ENCODE measurements at regions not wholly inside any gene's neighbourhood (a gene's known extent, or its start where the extent isn't known, plus 50 kb on each side); places are given as distances from the start of the nearest gene placed in this dataset.

GRCh38 chr6:81694855-81695254, 57.6 kb downstream of the TENT5A start:
- no peak for TF ChIP-seq CTCF (IDR thresholded peaks at IDR 0.05; ENCODE audit: low read depth, low read length)
- H3K4me3 ChIP-seq (replicated peaks in 1 of 2; ENCODE audit: low read depth in 2 of 2, low read length in 2 of 2): no peak overlapping the region
- no peak for DNase-seq (ENCODE audit: low read depth in 2 of 2)

DNA sequence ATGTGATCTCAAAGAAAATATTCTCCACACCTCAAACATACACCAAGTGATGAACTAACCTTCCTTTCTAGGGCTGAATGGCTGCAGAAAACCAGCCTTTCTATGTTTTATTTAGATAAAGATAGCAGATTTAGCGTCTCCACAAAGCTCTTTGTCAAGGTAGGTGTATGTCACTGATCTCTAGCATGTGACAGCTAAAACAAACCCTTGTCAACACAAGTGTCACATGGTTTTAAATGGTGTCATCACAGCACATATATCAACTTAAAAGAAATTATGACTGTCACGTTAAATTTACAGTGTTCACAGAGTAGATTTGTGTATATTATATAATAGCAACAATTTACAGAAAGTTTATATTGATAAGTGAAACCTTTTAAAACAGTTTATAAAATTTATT, 58.3 kb downstream of the TENT5A start:
- H3K4me3 ChIP-seq (replicated peaks in 1 of 2; ENCODE audit: low read depth in 2 of 2, low read length in 2 of 2): no peak overlapping the region
- DNase-seq (ENCODE audit: low read depth in 2 of 2): no peak
- no peak for TF ChIP-seq CTCF (IDR thresholded peaks at IDR 0.05; ENCODE audit: low read depth, low read length)

DNA sequence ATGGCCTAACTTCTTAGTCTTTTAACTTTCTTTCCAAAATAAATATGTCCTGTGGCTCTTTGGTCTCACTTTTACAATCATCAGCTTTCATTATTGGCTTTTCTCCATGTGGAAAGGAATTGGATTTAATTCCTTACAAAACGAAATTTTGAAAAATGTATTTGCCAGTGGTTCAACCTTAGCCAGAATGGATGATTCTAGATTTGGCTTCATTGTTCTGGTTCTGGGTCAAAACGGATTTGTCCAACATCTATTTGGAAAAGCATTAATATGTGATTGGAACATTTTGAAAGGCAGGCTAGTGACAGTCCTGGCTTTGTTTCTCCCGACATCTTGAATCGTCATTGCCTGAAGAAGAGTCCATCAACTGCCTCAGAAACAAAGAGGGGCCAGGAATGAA, 59.2 kb downstream of the TENT5A start:
- no peak for DNase-seq (ENCODE audit: low read depth in 2 of 2)
- H3K4me3 ChIP-seq (replicated peaks in 1 of 2; ENCODE audit: low read depth in 2 of 2, low read length in 2 of 2): no peak overlapping the region
- TF ChIP-seq CTCF (IDR thresholded peaks at IDR 0.05; ENCODE audit: low read depth, low read length): no peak

GRCh38 chr6:81690073-81690472, 62.4 kb downstream of the TENT5A start:
- no peak for DNase-seq (ENCODE audit: low read depth in 2 of 2)
- TF ChIP-seq CTCF (IDR thresholded peaks at IDR 0.05; ENCODE audit: low read depth, low read length): no peak

DNA sequence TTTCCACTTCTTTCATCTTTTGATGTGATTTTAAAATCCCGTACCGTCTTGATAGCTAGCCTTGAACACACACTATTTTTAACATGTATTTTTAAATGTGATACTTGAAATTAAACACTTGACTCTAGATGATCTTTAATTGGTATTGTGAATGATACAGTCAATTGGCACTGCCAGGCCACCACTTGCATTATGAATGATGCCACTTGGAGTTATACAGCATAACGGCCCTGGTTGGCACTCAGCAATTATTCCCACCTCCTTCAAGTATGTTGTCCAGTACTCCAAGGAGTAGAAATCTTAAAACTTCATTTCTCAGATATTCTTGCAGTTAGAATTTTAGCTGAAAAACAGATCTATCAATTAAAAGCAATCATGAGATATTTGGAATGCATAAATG, 62.9 kb downstream of the TENT5A start:
- DNase-seq (ENCODE audit: low read depth in 2 of 2): no peak
- TF ChIP-seq CTCF (IDR thresholded peaks at IDR 0.05; ENCODE audit: low read depth, low read length): no peak
- H3K4me3 ChIP-seq (replicated peaks in 1 of 2; ENCODE audit: low read depth in 2 of 2, low read length in 2 of 2): no peak overlapping the region

More at GRCh38 chr6:81690073-81690472, 62.4 kb downstream of the TENT5A start:
- no peak overlapping the region for H3K4me3 ChIP-seq (replicated peaks in 1 of 2; ENCODE audit: low read depth in 2 of 2, low read length in 2 of 2)

DNA sequence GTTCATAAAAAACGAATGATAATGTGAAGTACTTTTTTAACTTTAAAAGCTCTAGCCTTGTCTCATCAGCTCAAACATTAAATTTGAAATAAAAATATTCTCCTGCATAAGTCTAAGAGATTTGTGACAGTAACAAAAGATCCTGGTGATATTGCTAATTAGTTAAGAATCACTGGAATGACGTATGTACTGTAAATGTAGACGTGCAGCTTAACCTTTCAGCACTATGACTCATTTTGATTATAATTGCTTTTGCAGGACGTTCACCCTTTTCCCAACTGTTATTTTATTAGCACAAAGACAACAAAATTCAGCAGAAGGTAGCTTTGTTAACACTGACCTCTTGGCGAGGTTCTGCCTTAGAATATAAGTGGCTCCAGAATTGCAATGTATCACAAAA, 68.6 kb downstream of the TENT5A start:
- peak in 1 of 2 donors; percentile 17 for DNase-seq (ENCODE audit: low read depth in 2 of 2)
- TF ChIP-seq CTCF (IDR thresholded peaks at IDR 0.05; ENCODE audit: low read depth, low read length): no peak
- no peak overlapping the region for H3K4me3 ChIP-seq (replicated peaks in 1 of 2; ENCODE audit: low read depth in 2 of 2, low read length in 2 of 2)

GRCh38 chr6:81682858-81683620, 69.4 kb downstream of the TENT5A start:
- no peak for TF ChIP-seq CTCF (IDR thresholded peaks at IDR 0.05; ENCODE audit: low read depth, low read length)
- no peak overlapping the region for H3K4me3 ChIP-seq (replicated peaks in 1 of 2; ENCODE audit: low read depth in 2 of 2, low read length in 2 of 2)
- no peak for DNase-seq (ENCODE audit: low read depth in 2 of 2)

Data from cardiac fibroblast (primary cell).